ENCODE measurements at regions not wholly inside any gene's neighbourhood (a gene's known extent, or its start where the extent isn't known, plus 50 kb on each side); places are given as distances from the start of the nearest gene placed in this dataset.

DNA sequence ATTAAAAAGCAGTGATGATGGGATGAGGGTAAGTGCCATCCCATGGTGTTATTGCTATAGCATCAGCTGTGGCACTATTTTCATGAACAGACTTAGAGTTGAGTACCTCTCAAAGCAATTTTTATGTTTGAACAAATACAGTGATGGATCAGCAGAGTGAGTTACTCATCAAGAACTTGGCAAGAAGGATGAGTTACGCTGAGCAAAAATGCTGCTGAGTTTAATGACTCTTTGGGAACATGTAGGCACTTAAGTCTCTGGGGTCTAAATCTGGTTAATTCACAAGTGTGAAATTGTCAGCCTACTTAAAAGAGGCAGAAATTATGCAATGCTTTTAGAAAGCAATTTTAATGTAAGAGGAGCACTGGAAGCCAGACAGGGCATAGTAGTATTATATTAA is 78.5 kb upstream of the AHI1 start:
- no peak for TF ChIP-seq EP300 (IDR thresholded peaks at IDR 0.05; ENCODE audit: low read depth)
- TF ChIP-seq, protein P1, sequence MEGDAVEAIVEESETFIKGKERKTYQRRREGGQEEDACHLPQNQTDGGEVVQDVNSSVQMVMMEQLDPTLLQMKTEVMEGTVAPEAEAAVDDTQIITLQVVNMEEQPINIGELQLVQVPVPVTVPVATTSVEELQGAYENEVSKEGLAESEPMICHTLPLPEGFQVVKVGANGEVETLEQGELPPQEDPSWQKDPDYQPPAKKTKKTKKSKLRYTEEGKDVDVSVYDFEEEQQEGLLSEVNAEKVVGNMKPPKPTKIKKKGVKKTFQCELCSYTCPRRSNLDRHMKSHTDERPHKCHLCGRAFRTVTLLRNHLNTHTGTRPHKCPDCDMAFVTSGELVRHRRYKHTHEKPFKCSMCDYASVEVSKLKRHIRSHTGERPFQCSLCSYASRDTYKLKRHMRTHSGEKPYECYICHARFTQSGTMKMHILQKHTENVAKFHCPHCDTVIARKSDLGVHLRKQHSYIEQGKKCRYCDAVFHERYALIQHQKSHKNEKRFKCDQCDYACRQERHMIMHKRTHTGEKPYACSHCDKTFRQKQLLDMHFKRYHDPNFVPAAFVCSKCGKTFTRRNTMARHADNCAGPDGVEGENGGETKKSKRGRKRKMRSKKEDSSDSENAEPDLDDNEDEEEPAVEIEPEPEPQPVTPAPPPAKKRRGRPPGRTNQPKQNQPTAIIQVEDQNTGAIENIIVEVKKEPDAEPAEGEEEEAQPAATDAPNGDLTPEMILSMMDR (IDR thresholded peaks at IDR 0.05) = no peak
